ENCODE measurements at regions not wholly inside any gene's neighbourhood (a gene's known extent, or its start where the extent isn't known, plus 50 kb on each side); places are given as distances from the start of the nearest gene placed in this dataset.
A peak's percentile ranks its signal among the peaks of the same experiment; 100 is the strongest.

GRCh38 chr13:44801990-44802389, 187.3 kb downstream of the NUFIP1 start:
- DNase-seq (ENCODE audit: low spot score), result peak; percentile 38
- WGBS (ENCODE audit: low lambda C conversion rate, missing lambda C conversion rate), result 76% methylated on average over 4 of the region's 4 CpGs

GRCh38 chr13:44800626-44801025, 188.6 kb downstream of the NUFIP1 start:
- no peaks in the 10 kb centered on the region for H3K9me2 ChIP-seq (replicated peaks; ENCODE audit: insufficient read depth)
- H3K79me2 ChIP-seq, result no peaks in the 10 kb centered on the region
- no peaks in the 10 kb centered on the region for H3K9me3 ChIP-seq (ENCODE audit: low read depth)
- H3K27ac ChIP-seq, result no peak overlapping the region
- 83% methylated on average over 5 of the region's 5 CpGs for WGBS (ENCODE audit: low lambda C conversion rate, missing lambda C conversion rate)
- DNase-seq (ENCODE audit: low spot score), result no peak
- no peak overlapping the region for H3K4me3 ChIP-seq
- no peaks in the 10 kb centered on the region for H3K36me3 ChIP-seq (replicated peaks; ENCODE audit: insufficient read depth, low read depth)
- H3K4me1 ChIP-seq (ENCODE audit: insufficient read depth), result peaks cover 3% of the 10 kb centered on the region
- TF ChIP-seq CTCF (IDR thresholded peaks at IDR 0.05; ENCODE audit: poor library complexity), result no peak
- TF ChIP-seq EZH2 (IDR thresholded peaks at IDR 0.05; ENCODE audit: borderline replicate concordance), result no peak
- no peak for TF ChIP-seq EZH2phosphoT487 (IDR thresholded peaks at IDR 0.05; ENCODE audit: low read depth, severe bottlenecking, unreplicated experiment)
- no peaks in the 10 kb centered on the region for H4K20me1 ChIP-seq (ENCODE audit: insufficient read depth, poor library complexity, severe bottlenecking)
- H3K4me2 ChIP-seq, result no peak overlapping the region
- H3K27me3 ChIP-seq, result no peaks in the 10 kb centered on the region
- no peak overlapping the region for H2AFZ ChIP-seq

More at GRCh38 chr13:44801990-44802389, 187.3 kb downstream of the NUFIP1 start:
- TF ChIP-seq CTCF (IDR thresholded peaks at IDR 0.05; ENCODE audit: poor library complexity) (no peak), EZH2 (IDR thresholded peaks at IDR 0.05; ENCODE audit: borderline replicate concordance) (no peak), EZH2phosphoT487 (IDR thresholded peaks at IDR 0.05; ENCODE audit: low read depth, severe bottlenecking, unreplicated experiment) (no peak)
- Histone ChIP-seq H3K27ac (peak overlapping the region; percentile 71), H2AFZ (no peak overlapping the region), H3K27me3 (no peaks in the 10 kb centered on the region), H3K4me2 (peak overlapping the region; percentile 5), H3K4me1 (ENCODE audit: insufficient read depth) (peaks cover 3% of the 10 kb centered on the region), H3K4me3 (no peak overlapping the region), H3K9me2 (replicated peaks; ENCODE audit: insufficient read depth) (no peaks in the 10 kb centered on the region), H4K20me1 (ENCODE audit: insufficient read depth, poor library complexity, severe bottlenecking) (no peaks in the 10 kb centered on the region), H3K9me3 (ENCODE audit: low read depth) (no peaks in the 10 kb centered on the region), H3K36me3 (replicated peaks; ENCODE audit: insufficient read depth, low read depth) (no peaks in the 10 kb centered on the region), H3K79me2 (no peaks in the 10 kb centered on the region)

GRCh38 chr13:44797685-44798084, 191.6 kb downstream of the NUFIP1 start:
- Histone ChIP-seq H3K9me2 (replicated peaks; ENCODE audit: insufficient read depth) (no peaks in the 10 kb centered on the region), H3K9me3 (ENCODE audit: low read depth) (no peaks in the 10 kb centered on the region), H3K4me1 (ENCODE audit: insufficient read depth) (peaks cover 3% of the 10 kb centered on the region), H2AFZ (no peak overlapping the region), H3K27me3 (no peaks in the 10 kb centered on the region), H3K4me2 (no peak overlapping the region), H3K79me2 (no peaks in the 10 kb centered on the region), H3K27ac (no peak overlapping the region), H4K20me1 (ENCODE audit: insufficient read depth, poor library complexity, severe bottlenecking) (no peaks in the 10 kb centered on the region), H3K4me3 (no peak overlapping the region), H3K36me3 (replicated peaks; ENCODE audit: insufficient read depth, low read depth) (no peaks in the 10 kb centered on the region)
- DNase-seq (ENCODE audit: low spot score), result no peak
- TF ChIP-seq EZH2phosphoT487 (IDR thresholded peaks at IDR 0.05; ENCODE audit: low read depth, severe bottlenecking, unreplicated experiment), result no peak
- no peak for TF ChIP-seq EZH2 (IDR thresholded peaks at IDR 0.05; ENCODE audit: borderline replicate concordance)
- TF ChIP-seq CTCF (IDR thresholded peaks at IDR 0.05; ENCODE audit: poor library complexity), result no peak
- 83% methylated on average over 2 of the region's 2 CpGs for WGBS (ENCODE audit: low lambda C conversion rate, missing lambda C conversion rate)
